SW 1271 (cell line): ENCODE measurements at regions not wholly inside any gene's neighbourhood (a gene's known extent, or its start where the extent isn't known, plus 50 kb on each side); places are given as distances from the start of the nearest gene placed in this dataset.
"Not testable (repeated sequence)": the region's sequence is repeated elsewhere in the genome, so short reads cannot be mapped to it uniquely, and the experiment has no call there.

Experiments used
- DNase-seq, 2 experiments: peaks; one replicate each; lab custom pipeline; 2025; lab: John Stamatoyannopoulos, UW

DNA sequence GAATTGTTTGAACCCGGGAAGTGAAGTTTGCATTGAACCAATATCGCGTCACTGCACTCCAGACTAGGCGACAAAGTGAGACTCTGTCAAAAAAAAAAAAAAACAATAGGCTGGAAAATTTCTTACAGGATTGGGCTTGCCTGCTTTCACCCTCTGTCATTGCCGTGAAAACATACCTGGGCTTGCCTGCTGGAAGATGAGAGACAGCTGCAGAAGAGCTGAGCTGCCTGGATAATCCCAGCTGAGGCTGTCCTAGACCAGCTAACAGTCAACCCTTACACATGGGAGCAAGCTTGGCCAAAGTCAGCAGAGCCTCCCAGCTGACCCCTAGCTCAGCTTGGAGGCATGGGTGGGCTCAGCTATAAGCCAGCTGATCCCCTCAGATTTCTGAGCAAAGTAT, 306.2 kb downstream of the CCSER2 start:
- no peak for DNase-seq

DNA sequence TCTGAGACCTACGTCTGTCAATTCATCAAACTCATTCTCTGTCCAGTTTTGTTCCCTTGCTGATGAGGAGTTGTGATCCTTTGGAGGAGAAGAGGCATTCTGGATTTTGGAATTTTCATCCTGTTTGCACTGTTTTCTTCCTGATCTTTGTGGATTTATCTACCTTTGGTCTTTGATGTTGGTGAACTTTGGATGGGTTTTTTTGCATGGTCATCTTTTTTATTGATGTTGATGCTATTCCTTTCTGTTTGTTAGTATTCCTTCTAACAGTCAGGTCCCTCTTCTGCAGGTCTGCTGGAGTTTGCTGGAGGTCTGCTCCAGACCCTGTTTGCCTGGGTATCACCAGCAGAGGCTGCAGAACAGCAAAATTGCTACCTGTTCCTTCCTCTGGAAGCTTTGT, 322.2 kb downstream of the CCSER2 start:
- not testable (repeated sequence) for DNase-seq

DNA sequence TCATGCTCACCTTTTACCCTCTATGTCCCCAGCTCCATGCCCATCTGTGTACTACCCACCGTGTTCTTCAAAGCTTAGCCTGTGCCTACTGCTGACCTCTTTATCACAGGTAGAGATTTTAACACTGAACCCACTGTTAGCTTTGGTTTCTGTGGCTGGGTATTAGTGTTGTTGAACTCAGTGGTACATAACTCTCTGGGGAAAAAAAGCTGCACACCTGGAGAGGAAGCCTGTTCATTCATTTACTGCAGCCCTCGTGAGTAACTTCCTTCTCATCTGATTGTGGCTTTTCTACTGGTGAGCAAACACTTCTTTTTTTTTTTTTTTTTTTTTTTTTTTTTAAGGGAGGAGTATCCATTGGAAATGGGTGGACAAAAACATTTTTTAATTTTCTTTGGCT, 326.3 kb downstream of the CCSER2 start:
- DNase-seq: no peak

DNA sequence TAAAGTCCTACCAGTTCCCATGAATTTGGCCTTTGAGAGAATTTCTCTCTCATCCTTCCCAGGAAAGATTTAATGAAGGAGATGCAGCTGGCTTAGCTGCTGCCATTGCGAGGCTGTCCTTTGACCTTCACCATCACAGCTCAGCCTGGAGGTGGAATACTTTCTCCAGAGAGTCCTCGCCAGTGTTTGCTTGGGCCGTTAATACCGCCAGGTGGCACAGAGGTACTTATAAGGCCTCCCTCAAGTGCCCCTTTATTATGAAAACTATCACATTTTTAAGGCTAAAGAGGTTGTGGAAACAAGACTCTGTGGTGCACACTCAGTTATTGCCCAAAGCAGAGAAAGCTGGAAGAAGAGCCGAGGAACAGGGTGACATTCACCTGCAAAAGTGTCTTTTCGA, 330.6 kb downstream of the CCSER2 start:
- DNase-seq: no peak

DNA sequence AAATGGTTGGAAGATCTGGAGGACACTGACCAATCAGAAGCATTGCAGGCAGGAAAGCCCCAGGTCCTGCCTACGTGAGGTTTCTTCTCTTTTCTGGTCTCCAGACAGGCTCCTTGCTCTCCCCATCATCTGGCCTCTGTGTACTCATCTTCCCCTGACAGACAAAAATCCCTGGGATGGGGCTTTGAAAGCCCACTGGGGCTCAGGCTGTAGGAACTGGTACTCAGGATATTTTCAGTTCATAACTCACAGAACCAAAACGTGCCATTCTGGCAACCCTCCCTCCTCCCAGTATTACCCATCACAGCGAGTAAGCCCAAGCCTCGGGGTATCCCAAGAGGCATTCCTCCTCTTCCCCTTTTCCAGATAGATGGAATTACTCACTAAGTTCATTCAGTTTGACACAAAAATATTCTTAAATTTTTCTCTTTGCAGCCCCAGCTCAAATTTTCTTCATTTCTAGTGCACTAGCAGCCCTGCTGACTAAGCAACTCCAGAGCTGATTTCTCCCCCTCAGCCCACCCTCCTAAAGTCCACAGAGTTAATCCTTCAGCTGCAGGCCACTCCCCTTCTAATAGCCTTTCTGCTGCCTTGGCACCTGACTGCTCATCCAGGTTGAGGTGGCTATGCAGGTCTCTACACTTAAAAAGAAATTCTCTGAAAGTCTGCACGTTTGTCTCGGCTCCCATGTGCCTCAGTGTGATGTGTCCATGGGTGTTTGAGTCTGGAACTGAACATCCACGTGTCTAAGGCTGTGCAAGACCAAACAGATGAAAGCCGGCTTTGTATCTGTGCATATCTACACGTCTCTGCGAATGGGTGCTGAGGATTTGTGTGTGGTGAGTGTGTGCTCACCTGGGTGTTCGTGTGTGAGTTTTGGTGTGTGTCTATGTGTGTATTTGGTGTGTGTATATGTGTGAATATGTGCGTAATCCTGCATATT, 331.4 kb downstream of the CCSER2 start:
- no peak for DNase-seq

DNA sequence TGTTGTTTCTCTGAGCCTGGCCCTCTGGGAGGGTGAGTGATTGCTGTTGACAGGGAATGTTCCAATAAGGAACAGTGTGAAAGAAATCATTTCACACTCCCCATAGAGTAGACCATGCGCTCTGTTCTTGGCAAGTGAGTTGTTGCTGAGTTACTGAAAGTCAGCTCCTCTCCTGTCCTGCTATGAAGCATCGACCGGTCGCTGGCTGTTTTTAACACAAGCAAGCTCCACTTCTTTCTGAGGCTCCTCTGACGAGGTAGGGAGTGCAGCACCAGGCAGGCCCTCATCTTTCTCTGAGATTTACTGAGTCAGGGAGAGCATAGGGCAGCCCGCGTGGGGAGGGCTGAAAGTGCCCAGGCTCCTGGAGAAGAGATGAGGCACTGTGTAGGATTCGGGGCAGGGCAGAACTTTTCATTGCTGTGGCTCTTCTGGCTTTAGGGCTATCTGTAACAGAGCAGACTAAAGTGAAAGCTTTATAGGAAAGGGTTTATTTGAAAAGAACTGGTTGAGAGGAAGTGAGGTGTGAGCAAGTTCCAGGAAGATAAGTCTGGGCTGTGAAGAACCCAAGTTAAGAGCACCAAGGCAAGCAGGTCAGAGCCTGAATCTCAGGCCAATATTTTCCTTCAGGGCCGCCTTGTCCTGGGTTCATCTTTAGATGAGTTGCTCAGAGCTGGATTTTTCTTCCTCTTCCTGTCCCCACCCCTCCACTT, 332.2 kb downstream of the CCSER2 start:
- no peak for DNase-seq

DNA sequence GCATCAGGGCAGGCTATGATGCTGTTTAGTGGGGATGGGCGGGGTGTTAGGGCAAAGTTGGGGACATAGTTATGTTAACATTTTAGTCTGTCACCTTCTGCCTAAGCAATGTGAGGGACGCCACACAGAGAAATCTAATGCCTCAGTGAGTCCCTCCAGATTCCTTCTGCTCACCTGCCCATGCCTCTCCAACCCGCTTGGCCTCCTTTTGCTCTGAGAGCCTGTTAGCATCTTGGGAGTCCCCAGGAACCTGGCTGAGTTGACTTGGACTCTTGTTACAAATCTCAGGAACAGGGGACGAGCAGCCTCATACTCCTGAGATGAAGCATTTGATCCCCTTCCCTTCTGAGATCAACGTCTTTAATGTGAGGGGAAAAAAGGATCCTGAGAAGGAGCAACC, 336.8 kb downstream of the CCSER2 start:
- DNase-seq: no peak

DNA sequence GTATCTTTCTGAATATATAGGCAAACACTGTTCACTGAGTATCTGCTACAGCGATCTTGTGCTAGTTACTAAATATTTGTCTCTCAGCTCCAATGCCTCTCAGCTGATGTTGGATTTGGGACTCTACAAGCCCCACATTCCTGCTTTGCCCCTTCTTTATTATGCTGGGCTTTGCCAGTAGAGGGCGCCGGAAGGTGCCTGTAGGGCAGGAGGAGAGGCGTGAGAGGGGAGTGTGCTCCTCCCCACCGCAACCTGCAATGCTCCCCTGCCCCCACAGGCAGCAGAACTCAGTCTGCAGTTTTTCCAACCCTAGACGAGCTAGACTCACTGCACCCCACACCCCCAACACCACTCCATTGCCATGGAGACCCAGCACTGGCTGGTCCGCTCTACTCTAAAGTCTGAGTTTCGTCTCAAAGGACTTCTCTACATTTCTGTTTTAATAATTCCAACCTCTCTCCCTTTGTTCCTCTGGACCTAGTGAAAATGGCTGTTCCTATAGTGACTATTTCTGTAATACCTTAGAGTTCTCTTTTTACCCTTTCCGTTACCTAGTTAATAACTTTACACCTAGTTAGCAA, 337.6 kb downstream of the CCSER2 start:
- no peak for DNase-seq

DNA sequence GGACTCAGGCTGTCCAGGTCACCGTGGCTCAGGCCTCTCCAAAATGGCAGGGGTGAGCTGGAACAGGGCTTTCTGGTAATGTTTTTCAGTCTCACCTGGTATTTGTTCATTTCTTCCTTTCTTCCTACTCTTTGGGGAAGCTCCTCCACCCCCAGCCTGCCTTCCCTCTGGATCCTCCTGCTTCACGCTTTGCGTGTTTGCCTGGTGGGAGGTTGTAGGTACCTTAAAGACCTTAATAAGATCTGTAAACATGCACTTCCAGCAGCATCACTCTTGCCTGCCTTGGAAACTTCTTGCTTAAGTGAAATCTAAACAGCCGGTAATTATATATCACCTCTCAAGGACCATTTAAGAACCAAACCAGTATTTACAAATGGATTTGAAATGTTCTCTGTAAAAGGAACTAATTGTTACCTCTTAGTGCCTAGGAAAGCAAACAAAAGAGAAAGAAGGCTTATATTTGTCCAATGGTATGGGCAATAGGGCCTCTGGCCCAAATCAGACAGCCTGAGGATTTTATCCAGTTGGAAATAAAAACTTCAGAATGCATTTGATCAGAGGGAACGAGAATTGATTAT, 339.9 kb downstream of the CCSER2 start:
- no peak for DNase-seq

DNA sequence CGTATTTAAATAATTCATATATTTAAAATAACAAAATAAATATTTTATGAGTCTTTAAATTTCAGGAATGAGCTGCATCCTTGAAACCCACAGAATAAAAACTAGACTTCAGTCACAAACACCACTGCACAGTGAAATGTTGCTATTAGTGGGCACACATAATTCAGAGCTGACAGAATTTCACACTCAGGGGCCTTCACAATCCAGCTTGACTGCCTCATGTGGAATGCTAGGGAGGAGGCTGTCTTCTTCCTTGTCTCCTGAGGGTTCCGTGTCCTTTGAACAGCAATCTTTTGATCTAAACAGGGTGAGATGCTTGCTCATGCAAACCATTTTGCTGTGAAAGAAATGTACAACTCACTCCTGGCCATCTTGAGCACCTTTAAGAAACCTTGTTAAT, 346.7 kb downstream of the CCSER2 start:
- no peak for DNase-seq

DNA sequence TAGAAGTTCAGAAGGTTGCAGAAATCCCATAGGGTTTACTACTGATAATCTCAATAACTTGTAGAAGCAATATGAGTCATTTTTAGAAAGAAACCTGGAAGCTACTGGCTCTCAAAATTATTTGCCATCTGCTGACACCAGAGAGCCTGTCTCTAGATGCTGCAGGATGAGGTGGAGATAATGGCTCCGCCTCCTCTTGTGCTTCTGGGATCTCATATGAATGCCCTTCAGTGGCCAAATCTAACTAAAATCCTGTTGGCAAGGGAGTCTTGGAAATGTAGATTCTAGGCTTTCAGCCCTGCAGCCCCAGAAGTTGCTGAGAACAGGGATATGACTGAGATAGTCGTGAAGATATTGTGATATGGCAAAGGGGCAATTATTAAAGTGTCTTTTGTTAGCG, 348.1 kb downstream of the CCSER2 start:
- DNase-seq: no peak

DNA sequence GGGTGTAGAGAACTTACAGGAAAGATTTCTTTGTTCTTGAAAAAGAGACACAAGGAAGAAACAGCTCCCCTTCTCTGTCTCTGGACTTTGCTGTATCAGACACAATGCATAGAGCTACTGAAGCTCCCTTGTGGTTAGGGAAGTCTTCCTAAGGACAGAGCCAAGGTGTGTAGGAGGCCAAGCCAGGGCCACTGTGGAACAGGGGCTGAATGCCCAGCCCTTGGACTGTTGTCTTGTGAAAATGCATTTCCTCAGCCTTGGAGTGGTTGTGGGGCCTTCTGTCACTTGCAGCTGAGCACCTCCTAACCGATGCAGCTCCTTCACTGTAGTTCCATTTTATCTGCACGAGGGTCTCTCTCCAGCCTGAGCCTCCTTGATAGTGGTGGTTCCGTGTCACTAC, 353.4 kb downstream of the CCSER2 start:
- no peak for DNase-seq

DNA sequence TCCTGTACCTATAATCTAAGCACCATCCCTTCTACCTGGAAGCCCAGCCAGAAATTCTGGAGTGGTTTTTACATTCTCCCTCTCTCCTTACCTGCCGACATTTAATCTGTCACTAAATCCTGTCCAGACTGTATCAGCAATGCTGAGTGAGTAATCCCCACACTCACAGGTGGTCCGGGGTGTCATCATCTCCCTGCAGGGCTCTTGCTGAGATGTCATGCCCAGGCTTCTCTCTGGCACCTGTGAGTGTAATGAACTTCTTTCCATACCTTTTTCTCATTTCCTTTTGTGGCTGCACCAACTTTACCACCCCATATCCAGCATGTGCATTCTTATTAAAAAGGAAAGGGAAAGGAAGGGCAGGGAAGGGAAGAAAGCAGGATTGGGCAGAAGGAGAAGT, 355.2 kb downstream of the CCSER2 start:
- no peak for DNase-seq

DNA sequence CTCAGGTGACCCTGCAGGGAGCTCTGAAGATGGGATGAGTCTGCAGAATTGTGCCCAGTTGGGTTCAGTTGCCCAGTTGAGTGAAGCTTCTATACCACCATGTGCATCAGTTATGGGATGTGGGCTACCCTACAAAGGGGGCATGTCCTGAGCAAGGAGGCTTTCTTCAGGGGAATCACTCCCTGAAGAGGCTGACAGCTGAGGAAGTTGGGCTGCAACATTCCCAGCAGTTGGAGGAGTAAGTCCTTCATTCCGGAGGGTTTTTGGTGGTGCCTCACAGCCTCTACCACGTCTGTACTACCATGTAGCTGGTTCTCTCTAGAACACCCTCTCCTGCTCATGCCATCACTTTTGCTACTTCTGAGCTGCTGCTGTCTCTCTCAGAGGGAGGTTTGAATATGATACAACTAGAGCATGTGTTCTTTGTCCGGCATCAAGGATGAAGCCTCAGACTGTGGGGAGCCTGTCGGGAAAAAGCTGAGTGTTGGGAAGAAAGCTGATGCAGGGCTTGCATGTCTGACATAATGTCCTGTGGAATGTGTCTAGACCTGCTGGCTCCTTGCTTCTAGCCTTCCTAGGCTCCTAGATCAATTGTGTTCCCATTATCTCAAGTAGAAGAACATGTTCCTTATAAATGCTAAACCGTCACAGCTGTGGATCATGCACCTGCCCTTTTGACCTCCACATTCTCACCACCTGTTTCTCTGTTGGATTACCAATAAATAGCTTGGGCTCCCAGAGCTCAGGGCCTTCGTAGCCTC, 355.8 kb downstream of the CCSER2 start:
- no peak for DNase-seq

DNA sequence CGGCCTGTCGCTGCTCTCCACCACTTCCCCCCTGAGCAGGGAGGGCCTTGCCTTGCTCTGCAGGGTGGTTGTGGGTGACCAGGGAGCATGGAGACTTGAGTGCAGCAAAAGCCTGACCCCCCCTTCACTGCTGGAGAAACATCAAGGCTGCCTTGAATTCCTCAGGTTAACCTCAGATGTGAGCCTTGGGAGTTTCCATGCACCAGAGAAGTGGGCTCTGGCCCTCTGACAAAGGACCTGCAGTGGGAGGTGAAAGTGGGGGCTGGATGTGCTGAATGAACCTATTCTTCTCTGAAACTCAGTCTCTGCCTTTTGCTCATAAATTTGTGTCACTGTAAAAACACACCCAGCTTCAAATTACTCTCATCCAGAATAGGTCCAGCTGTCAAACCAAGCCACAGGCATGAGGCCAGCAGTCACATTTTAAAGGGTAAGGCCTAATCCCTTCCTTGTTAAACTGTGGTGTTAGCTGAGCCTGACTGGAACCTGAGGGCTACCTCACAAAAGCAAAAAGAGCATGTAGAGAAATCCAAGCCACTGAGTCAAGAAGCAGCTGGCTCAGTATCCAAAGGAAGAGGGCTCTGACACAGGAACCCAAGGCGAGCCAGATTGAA, 356.8 kb downstream of the CCSER2 start:
- DNase-seq: no peak

DNA sequence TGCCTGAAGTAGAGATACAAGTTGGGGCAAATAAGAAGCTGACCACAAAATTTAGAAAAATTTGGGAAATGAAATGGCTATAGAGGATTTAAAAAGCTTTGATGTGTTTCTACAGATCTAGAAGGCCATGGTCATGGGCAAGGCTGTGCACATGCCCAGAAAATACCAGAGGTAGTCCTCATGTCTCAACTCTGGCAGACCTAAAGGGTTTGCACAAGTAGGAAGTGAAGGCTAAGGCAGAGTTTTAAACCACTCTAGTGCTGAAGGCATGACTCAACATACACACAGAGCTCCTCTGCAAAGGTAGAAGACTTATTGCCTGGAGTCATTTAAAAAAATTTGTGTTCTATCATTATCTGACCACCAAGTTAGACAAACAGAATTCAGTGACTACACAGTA, 364.6 kb downstream of the CCSER2 start:
- no peak for DNase-seq

DNA sequence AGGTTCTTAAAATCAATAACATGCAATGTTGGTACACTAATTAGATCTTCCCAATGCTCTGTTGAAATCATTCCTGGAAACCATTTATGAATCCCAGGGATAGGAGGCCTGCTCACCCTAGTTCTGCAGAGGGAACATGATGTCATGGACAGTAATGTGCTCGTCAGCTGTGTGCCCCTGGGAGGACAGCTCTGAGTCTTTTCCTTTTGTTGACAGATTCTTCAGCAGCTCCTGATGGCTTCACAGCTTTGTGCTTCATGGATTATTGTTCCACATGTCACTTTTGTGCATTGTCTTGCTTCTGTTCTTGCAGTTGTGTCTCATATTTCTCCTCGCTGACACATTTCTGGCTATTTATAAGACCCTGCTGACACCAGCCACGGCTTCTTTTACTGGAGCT, 367.5 kb downstream of the CCSER2 start:
- no peak for DNase-seq

DNA sequence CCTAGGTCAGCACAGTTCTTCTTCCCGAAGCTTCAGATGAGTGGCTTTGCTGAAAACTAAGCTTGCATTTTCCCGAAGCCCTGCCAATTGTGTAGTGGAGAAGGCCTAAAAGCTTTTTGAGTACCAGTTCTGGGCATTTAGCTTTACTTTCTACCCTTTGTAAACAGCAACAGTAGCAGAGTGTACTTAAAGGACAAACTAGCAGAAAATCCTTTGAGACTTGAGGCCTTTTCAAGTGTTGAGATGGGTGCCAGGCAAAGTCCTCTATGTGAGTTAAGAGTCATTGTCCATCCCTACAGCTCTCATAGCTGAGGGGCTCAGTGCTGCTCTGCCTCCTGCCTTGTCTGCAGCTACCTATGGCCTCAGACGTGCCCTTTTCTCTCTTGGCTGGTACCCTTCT, 368.2 kb downstream of the CCSER2 start:
- DNase-seq: no peak

DNA sequence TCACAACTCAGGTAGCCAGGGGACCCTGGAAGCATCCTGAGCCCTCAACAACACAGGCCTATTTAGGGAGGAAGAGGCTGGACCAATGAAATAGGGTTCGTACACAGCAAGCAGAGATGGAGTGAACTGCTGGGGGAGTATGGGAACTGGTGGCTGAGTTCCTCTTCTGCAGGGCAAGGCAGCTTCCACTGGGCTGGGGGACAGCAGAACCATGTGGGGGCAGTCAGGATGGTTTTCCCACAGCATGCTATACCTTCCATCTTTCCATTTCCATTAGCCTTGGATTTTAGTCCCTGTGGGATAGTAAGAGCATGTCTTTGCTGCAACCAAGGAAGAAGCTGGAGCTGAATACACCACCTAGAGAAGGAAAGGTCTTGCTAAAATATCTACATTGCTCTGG, 370.6 kb downstream of the CCSER2 start:
- no peak for DNase-seq

DNA sequence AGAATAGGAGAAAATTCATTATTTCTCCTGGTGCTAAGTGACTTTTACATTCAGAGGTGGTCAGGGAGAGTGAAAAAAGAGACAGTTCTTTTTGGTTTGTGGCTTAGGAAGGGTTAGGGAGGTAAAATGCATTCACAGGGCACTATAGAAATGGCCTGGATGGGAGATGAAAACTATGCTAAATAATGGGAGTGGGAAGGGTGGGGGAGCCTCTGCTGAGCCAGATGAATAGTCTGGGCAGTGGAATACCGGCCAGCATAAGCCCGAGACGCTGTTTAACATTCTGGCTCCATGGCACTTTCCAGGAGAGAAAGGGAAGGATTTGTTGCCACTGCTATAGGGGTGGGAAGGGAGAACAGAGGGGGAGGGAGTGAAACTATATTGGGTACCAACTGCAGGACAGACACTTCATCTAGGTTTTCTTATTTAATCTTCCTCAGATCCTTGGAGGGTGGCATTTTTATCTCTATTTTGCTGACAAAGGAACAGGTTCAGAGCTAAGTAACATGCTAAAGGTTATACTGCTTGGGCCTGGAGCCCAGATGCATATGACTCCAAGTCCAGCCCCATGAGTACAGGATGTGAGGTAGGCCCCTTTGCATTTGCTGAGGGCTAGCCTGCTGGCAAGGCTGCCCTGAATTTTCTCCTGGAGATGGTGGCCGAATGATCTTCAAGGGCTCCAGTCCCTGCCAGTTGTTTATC, 372.4 kb downstream of the CCSER2 start:
- DNase-seq: no peak

DNA sequence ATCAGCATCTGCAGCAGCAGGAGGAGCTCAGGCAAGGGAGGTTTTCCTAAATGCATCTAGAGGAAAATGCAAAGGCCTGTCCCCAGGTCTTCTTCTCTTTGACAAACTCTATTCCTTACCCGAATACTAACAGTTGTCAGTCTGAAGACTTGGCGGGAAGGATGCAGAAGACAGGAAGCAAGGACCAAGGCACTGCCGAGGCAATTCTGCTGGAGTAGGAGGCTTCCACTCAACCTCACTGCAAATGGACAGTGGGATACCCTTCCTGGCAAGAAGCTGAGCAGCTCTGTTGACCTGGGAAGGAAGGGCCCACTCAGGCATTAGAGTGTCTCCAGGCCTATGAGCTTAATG, 373.0 kb downstream of the CCSER2 start:
- DNase-seq: no peak
